ENCODE measurements at regions not wholly inside any gene's neighbourhood (a gene's known extent, or its start where the extent isn't known, plus 50 kb on each side); places are given as distances from the start of the nearest gene placed in this dataset.

DNA sequence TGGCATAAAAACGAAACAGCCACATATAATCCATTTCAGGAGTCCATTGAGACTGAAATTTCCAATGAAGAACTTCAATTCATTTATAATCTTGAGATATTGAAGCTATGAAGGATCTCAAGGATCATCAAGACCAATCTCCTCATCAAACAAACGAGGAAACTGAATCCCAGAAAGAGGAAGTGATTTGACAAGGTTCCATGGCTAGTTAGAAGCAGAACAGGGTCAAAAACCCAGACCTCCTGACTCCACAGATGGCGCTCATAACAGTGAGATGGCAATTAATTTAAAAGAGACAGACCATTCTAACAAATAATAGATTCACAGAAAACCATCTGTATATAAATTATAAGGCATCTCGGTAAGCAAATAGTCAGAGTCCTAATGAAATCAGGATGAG, 229.7 kb downstream of the KCTD12 start:
- TF ChIP-seq POLR2AphosphoS5 (IDR thresholded peaks at IDR 0.05; ENCODE audit: borderline replicate concordance, low read depth, low read length) (no peak), EZH2 (IDR thresholded peaks at IDR 0.05) (no peak), FOXP2 (optimal IDR thresholded peaks at IDR 0.05; ENCODE audit: control extremely low read depth, extremely low read length, insufficient read depth) (no peak)
